ENCODE measurements at regions not wholly inside any gene's neighbourhood (a gene's known extent, or its start where the extent isn't known, plus 50 kb on each side); places are given as distances from the start of the nearest gene placed in this dataset.

DNA sequence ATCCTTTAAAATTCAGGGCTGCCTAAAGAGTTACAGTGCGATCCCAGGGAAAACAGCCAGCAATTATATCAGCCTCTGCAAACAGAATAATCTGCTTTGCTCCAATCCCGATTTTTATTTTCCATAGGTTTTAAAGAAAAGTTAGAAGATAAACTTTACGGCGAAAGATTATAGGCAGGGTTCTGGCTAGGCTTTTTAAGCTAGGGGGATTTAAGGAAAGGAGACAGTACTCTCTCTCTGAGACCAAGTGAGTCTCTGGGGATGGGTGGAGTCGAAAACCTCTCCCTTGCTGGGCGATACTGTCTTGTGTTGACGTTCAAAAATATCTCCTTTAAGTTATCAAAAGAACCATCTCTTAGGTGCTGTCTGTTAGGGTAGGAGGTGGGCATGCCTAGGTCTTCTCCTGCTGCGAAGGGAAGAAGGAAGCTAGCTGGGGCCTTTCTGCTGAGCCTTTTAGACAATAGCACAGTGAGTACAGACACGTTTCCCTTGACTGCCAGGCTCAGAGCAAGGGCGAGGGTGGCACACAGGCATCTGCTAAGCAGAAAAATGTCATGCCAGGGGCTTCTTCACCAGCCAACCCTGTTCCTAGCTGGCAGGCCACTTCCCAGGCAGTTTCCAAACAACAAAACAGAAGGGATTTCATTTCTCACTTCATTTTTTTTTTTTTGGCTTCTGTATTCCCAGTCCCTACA lies 167.9 kb upstream of the MAF start:
- no peak for DNase-seq

DNA sequence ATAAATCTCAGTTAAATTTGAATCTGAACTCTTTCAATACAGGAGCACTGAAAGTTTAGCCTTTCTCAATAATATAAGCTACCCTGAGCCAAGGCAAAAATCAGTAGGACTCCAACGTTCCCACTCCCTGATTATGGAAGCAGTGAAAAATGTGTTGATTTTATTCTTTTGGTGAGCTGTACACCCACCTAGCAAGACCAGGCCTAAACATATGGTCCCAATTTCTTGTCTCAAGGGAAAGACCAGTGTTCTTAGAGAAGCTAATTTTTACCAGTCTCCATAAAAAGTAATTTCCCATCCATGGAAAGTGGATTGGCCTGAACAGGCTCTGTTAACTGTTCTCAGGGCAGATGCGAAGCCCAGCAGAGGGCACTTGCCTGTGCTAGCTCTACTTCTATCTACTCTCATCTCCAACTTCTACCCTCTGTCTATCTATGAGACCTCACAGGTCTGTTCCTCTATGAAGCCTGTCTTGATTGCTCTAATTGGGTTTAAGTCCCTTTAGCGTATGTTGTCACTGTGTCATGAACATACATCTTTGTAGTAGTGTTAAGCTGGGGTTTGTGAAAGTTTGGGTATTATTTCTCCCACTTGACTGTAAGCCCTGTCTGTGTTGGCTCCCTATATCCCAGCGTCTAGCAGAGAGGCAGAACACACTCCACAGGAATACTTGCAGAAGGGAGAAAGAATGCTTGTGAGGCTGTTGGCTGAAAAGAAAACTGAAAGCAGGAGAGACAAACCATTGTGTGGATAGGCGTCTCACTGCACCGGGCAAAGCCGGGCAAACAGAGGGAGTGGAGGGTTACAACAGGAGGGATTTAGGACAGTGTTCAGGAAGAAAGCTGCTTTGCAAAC lies 167.1 kb upstream of the MAF start:
- DNase-seq: peak in 1 of 2 experiments; percentile 0

DNA sequence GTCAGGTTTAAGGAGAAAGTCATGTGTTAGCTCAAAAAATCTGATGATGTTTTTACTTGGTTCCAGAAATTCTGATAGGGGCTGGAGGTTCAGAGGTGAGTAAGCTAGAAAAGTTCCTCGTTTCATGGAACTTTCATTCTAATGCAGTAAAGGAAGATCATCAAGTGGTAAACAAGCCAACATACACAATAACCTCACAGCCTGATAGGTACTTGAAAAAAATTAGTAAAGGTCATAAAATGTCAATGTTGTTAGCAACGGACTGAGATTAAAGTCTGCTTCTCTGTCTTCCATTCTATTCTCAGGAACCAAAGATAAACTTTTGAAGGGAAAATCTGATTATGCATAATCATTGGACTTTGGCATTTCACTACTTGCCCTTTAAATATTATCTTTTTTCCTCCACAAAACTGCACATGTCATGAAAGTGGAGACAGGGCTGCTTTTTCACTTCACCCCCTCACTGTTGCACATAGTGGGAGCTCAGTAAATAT lies 165.4 kb upstream of the MAF start:
- no peak for DNase-seq

DNA sequence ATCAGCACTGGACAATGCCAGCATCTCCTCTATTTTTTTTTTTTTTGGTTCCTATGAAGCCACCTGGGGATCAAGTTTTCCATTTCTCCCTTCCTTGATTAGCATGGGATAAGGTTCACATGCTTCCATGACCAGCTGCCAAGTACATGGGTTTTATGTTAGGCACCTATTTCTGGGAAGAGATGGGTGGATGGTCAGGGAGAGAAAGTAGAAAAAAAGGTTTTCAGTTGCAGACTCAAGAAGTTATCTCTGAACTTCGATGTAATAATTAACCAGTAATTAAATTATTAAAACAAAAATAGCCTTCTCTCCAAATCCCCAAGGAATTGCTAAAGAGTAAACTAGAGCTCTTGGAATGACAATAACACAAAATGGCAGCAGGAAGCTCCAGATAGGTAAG lies 164.9 kb upstream of the MAF start:
- DNase-seq: no peak

DNA sequence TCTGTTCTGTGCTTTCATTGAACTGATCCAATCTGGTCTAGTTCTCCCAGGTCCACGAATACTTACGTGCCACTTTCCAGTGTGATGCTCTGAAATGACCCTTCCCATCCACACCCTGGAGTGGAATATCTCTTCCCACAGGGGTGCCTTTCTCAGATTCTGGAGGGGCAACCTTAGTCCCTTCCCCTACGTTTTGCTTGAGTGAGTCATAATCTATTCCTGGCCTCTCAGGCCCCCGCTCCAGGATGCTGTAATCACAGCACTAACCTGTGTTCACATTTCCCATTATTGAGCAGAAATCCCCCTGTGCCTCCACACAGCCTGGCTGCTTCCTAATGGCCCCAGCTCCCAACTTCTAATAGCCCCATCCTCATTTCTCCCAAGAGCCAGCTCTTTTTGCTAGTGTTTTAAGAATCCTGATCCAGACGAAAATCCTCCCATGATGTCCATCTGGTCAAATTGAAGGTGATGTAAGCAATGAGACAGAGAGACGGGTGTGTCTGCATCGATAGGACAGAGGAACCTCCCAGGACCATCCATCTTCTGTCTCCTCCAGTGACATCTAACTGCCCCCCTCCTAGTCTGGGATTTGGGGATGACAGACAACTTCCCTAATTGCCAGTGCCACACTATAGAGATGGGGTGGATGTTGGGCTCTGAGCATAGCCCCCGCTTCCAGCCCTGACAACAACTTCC lies 164.0 kb upstream of the MAF start:
- no peak for DNase-seq

DNA sequence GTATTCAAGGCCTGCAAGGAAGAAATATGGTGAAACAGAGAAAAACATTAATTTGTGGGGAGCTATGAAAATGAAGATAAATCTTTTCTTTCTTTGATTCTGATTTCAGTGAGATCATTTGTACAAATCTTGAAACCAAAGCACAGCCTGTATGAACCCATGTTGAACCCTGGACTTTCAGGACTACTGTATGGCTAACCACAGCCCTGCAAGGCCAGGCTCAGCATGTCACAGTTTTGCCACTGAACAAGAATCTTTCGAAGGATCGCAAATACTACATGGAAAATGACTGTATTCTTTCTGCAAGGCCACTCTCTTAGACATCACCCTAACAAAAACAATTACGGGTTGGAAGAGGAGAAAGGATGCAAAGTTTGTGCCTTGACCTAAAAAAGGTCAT lies 161.7 kb upstream of the MAF start:
- no peak for DNase-seq

DNA sequence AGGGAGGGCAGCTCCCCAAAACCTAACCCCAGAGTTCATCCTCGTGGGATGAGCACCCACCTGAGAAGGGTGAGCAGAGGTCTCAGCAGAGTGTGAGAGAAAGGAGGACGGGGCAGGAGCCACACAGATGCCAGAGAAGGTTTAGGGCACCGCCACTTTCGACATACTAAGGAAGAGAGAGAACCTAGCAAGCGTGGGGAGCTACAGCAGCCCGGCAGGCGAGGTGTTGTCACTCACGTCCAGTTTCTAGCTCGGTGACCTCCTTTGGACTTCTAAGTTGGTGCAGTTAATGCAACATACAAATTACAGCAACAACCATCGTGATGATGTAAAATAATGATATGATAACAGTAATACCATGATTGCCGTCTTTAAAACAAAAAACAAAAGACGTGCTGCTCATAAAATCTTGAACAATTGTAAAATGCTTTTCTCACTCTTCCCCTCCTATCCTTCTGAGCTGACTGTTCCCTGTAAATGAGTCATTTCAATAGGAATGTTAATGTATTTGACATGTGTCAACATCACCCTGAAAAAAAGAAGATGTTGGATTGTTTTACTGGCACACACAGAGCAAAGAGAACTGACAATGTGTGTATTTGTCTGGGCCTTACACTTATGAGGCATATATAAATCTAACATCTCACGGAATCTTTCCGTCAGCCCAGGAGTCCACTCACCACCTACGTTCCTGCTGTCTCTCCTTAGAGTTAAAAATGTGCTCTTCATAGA lies 158.2 kb upstream of the MAF start:
- no peak for DNase-seq

DNA sequence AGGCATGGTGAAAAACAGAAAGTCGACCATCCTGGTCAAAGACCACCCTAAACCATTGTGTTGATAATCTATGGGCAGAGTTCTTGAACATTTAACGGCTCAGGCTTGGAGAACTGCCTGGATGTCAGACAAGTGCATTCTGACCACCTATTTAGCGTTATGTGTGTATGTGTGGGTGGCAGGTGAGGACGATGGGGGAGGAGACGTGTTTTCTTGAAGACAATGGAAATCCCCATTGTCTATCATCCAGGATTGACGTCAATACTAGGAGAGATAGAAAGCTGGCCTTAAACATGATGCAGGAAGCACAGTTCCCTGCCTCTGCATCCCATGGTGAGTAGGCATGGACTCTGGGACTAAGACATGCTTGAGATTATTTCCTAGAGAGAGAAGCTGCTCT lies 157.4 kb upstream of the MAF start:
- DNase-seq: no peak

DNA sequence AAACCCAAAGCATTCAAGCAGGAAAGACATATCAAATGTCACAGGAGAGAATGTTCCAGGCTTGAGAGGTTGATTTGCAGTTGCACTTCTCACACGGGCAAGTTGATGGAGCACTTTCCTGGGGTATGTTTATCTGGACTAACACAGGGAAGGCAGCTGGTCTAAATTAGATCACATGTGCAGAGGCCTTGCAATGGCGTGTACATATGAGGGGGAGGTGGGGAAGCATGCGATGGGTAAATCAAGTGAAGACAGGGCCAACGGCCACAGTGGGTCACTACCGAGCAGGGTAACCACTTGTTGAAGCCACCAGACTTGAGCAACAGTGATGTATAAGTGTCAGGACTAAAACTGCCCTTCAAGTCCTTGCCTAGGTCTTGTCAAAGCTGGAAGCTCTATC lies 156.6 kb upstream of the MAF start:
- no peak for DNase-seq

DNA sequence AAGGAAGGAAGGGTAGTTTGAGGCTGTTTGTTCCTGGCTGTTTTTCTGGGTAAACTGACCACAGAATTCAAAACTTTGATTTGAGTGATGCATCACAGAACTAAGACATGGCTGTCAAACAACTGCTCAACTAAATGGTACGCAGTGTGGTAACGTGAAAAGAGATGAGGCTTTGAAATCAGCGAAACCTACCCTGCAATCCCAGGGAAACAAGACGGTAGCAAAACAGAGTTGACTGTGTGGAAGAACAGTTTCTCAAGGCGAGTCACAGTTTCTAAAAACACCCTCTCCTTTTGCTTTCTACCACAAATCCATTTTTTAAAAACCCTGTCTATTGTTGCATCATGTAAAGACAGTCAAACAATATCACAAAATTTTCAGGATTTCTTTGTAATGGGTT lies 156.0 kb upstream of the MAF start:
- no peak for DNase-seq

DNA sequence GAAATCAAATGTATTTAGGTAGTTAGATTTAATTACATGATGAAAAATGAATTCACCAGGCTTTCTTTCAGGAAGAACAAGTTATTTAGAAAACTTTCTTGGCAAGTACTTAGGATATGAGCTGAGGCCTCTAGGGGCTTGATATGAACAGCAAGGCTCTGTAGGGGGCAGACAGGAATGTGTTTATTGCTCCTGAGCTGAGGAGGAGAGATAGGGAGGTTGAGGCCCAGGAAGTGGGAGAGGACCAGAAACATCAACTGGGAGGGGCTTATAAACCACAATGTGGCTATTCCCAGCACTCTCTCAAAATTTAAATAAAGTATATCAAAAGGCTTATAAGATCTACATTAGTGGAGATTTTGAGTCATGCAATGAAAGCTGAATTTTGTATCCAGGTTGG lies 154.0 kb upstream of the MAF start:
- no peak for DNase-seq

DNA sequence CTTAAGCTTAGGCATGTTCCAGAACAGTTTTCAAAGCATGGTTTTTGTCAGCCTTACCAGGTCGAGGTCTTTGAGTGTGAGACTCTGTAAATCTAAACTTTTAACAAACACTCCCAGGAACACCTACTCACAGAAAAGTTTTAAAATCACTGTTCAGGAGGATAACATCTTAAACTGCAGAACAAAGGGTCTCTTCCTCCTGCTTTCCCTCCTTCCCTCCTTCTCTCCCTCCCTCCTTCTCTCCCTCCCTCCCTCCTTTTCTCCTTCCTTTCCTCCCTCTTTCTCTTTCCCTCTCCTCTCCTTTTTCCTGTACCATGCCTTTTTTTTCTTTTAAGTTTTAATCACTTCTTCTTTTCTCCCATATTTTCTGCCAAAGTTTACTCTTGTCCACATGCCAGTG lies 153.5 kb upstream of the MAF start:
- no peak for DNase-seq

DNA sequence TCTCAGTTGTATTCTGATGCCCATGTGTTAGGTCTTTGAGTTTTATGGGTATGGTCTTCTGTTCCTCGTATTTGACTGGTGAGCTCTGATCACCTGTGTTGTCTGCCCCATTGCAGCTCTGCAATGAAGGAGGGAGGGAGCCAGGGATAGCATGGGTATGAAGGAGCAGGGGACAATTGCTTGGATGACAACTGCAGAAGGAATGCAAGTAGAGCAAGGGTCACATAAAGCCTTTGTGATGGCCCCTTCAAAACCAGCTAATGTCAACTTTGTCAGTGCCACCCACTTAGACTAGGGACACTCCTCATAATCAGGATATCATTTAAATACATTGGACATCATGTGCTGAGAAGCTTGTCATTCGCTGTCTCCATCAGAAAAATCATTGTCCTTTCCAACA lies 152.7 kb upstream of the MAF start:
- DNase-seq: no peak

DNA sequence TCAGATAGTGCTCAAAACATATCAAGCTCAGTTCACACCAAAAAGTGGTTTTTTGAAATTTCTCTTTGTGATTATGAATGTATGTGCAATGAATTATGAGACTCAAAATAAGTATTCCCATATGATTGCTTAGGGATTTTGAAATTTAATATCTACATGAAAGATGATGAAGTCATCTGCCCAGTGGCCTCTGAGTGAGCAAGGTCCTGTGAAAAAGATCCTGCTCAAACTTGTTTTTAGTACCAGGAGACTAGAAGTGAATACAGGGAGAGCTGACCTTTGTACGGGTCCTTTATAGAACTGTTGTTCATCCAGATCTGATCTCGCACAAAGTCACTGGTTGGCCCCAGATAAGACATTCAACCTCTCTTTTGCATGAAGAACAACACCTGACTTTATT lies 151.9 kb upstream of the MAF start:
- no peak for DNase-seq

DNA sequence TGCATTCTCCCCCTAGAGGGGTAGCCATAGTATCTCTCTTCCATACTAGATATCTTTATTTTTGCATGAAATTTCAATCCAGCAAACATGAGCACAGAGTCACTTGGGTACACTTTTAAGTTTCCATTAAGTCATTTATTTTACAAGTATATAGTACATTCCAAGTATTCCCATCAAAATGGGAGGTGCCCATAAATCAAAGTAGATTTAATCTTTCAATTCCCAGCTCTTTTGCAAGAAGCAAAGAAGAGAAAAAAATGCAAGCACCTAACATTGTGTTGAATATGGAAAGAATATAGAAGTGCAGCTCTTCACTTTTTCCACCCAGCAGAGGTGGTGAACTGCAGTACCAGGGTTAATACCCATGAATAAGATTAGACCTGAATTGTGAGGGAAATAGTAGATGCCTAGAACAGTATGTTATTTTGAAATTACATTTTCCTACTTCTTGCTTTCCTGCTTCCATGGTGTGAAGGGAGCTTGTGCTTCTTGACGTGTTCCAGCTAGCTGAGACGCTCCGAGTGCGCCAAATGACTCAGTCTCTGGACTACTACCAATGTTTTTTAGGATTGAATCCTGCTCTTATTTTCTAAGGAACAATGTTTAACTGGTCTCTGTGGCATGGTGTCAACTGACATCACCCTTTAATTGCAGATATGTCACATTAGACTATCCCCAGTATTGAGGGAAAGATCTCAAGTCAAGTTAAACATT lies 151.1 kb upstream of the MAF start:
- no peak for DNase-seq

DNA sequence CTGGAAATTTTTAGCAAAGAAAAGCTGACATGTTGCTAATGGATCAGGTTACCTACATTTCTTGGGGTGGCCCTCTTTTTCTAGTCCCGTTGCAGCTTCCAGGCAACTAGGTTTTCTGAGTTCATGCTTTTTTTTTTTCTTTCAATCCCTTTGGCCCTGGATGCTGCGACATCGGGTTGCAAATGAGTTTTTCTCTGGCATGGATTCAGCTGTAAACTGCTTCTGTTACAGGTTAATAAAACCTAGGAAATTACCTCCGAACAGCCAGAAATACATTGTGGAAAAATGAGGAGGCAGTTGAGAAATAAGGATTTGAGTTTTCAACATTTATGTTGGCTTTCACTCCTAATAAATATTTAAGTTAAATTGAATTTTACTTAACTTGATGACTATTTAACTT lies 149.8 kb upstream of the MAF start:
- no peak for DNase-seq

DNA sequence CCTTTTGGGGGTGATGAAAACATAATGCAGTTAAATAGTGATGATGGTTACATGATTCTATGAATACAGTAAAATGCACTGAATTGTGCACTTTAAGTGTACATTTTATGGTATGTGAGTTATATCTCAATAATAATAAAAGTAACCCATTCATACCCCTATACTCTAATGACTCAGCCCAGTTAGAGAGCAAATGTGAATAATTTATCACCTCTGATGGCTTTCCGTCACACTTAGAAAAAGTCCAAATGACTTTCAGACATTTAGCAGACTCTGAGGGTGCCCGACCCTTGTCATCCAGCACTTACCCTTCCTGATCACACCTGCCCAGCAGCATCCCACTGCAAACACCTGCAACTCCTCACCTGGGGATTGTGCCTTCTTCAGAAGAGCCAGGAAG lies 148.1 kb upstream of the MAF start:
- DNase-seq: no peak

DNA sequence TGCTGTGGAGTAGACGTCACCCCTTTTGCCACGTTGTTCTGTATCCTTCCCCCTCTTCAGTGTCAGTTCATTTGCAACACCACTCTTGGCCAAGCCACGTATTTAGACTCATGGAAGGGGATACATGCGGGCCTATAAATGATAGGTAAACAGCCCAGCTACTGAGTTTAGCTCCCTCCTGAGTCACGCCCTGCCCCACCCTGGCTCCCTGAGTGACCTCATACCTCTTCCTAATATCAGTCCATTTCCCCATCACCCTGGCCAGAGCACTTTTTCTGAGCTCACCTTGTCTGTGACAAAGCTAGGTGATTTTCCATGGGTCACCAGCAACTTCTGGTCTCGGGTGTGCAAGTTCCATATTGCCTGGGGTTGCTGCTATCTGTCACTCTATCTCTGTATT lies 147.2 kb upstream of the MAF start:
- DNase-seq: no peak

DNA sequence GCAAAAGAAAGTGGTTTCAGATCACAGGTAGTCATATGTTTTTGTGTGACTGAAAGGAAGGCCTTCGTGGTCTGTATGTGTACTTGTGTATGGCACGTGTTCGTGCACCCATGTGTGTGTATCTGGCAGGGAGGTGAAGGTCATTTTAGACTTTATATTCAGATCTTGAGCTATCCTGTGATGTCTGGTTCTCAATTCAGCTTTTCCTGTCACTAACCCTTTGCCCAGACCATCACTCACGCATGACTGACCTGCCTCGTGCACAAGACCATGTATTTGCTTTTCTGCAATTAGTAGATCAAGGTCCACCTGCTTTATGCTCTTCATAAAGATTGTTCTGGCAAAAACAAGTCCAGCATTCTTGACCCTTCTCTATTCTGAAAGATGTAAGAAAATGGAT lies 139.7 kb upstream of the MAF start:
- DNase-seq: no peak

DNA sequence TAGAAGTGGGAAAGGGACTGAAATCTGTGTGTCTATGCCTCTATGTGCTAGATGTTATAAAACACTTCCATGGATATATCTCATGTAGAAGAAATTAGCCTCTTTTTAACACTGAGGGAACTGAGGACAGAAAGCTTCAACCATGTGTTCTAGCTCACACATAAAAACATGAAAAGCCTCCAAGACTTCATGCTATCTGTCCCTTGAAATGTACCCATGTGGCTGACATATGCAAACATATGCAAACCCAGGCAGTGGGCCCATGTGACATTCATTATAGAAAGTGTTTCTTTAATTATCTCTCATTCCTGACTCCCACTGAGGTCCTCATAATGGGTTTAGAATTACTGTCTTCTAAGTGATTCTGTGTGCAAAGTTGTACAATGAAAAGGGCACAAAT lies 134.7 kb upstream of the MAF start:
- no peak for DNase-seq

DNA sequence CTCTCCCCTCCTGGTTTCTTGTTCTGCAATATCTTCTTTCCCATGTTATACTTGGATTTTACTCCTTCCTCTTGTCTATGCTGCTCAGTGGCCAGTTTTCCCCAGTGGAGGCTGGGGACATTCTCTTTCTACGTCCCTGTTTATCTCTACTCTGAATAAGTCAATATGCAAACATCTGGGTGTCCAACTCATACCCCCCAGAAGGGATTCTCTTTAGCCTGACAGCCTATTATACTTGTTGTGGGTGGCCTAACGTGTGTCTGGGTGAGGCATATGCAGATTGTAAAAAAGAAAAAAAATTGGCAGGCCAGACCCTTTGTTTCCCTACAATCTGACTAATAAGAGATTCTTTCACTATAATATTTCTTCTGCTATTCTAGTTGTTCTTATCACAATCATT lies 134.2 kb upstream of the MAF start:
- DNase-seq: no peak

DNA sequence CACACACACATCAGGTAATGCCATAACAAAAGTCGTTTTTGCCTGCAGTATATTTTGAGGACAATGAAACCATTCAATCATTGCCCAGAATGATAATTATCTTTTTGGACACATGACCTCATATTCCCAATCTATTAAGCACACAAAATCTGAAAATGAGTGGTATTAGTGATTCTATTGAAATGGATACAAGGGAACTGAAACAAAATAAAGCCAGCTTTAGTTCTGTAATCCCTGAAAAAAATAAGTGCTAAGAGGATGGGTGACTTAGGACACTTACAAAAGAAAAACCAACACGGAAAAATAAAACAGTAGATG lies 128.3 kb upstream of the MAF start:
- DNase-seq: no peak

Data from Kasumi-1 (cell line).